GM12872 (cell line): ENCODE measurements at regions not wholly inside any gene's neighbourhood (a gene's known extent, or its start where the extent isn't known, plus 50 kb on each side); places are given as distances from the start of the nearest gene placed in this dataset.

Experiments
- TF ChIP-seq, protein P1 (sequence below): IDR thresholded peaks from 3 replicates; pipeline ENCODE4 v1.5.1; 2011; ENCODE audit warnings: low read depth, mild to moderate bottlenecking, low read length, moderate library complexity; ENCODE audit not compliant: insufficient read depth

DNA sequence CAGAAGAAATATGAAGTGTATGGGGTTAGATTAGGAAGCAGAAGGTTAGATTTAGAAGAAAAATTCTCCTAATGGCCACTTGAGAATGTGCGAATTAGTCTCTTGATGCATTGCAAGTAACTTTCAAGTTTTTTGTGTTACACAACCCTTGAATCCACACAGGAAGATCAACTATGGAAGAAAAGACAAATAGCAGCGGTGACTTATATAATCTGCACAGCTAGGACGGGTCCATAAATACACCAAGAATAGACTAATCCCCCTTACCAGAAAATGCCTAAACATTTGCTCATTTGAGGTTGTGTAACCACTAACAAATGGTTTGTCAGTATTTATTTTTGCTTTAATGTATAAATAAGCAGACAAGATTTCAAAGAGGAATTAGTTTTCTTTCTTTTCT, 182.6 kb downstream of the TGFB2 start:
- TF ChIP-seq, protein P1, sequence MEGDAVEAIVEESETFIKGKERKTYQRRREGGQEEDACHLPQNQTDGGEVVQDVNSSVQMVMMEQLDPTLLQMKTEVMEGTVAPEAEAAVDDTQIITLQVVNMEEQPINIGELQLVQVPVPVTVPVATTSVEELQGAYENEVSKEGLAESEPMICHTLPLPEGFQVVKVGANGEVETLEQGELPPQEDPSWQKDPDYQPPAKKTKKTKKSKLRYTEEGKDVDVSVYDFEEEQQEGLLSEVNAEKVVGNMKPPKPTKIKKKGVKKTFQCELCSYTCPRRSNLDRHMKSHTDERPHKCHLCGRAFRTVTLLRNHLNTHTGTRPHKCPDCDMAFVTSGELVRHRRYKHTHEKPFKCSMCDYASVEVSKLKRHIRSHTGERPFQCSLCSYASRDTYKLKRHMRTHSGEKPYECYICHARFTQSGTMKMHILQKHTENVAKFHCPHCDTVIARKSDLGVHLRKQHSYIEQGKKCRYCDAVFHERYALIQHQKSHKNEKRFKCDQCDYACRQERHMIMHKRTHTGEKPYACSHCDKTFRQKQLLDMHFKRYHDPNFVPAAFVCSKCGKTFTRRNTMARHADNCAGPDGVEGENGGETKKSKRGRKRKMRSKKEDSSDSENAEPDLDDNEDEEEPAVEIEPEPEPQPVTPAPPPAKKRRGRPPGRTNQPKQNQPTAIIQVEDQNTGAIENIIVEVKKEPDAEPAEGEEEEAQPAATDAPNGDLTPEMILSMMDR, result no peak

DNA sequence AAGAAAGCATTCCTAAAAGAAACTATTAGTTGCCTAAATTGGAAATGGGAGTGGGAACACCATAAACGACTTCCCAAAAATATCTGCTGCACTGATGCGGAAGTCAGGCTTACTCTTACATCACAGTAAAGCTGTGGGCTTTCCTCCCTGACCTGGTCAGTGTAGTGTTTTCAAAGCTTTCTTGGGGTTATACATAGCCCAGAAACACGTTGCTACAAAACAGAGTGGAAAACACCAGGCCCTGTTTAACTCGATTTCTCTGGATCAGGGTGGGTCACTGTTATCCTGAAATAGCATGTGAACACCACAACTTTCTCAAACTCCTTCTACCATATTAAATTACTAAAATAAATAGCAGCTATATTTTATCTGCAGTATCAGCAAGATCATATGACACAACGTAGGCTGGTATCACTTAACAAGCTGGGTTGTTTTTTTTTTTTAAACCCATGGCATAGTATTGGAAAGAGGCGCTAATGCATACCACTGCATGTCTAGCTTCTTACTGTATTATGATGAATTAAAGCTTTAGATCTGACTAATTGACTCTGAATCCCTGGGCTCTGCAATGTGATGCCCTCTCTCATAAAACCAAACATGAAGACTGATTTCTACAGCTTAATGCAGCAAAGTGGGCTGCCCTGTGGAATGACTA, 184.6 kb downstream of the TGFB2 start:
- TF ChIP-seq, protein P1, result no peak

DNA sequence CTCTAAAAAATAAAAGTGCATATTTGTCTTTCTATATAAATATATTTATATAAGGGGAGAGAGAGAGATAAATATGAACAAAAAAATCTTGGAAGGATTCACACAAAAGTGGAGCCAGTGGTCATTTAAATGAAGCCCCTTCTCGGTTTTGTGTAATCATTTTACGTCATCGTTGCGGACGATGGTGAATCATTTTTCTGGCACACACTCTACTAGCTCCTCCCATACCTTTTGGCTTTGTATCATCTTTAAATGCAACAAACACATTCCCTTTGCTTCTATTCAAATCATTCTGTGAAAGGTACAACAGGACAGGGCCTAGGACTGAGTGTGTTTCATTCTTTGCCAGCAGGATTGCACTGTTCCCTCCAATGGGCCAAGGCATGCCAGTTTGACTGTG, 186.8 kb downstream of the TGFB2 start:
- TF ChIP-seq, protein P1, result no peak

- TF ChIP-seq, protein P1, result no peak
Observed at GRCh38 chr1:218536296-218536986, 191.3 kb downstream of the TGFB2 start.

DNA sequence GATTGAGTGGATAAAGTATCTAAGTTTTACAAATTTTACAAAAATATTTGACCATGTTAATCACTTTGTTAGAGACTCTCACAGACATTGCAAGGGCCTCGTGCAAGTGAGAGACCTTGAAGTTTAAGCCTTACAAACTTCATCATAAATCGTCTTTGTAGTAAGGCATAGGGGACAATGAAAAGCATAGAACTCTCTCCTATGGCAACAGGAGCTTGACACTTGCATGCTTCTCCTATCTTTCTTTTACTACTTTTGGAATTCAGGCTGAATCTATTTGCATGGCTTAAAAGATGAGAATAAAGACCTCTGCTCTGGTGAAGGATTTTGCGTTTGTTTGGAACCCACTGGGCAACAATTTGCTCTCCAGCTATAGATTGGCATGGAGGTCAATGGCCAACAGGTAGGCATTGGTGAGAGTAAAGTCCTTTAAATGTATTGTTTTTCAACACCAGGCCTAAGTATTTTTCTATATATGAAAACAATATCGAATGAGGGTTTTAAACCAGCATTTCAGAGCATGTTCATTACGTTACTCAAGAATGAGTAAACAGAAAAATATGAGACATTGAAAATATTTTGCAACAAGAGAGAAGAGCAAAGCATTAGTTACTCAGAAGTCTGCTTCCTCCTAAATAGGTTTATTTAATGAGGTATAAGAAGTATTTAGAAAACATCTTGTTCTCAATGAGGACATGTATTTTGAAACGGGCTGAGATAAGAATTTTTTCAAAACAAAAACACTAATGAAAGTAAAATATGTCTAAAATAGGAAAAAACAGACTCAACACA, 192.2 kb downstream of the TGFB2 start:
- TF ChIP-seq, protein P1, result no peak

- TF ChIP-seq, protein P1, result no peak
Observed at GRCh38 chr1:218538341-218538740, 193.2 kb downstream of the TGFB2 start.

- TF ChIP-seq, protein P1, result no peak
Observed at GRCh38 chr1:218546314-218546713, 201.2 kb downstream of the TGFB2 start.
